ENCODE measurements at regions not wholly inside any gene's neighbourhood (a gene's known extent, or its start where the extent isn't known, plus 50 kb on each side); places are given as distances from the start of the nearest gene placed in this dataset.

DNA sequence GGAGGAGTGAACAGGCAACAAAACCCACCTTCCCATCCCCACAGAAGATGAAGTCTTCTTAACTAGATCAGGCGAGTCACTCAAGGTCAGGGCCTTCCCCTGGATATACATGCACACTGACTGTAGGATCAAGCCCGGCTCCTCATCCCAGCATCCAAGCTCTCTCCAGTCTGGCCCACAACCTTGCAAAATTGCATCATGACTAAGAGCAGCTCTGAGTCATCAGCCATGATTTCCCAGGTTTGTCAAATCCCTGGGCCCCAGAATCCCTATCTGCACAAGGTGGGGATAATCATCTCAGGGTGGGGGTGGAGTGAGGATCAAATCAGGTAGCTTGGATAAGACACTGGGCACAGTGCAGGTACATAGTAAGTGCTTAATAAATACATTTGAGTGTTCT lies 199.3 kb upstream of the GRIK3 start:
- no peaks in the 10 kb centered on the region for H3K27me3 ChIP-seq (ENCODE audit: insufficient read depth, low read depth, severe bottlenecking)
- H3K27ac ChIP-seq: no peak overlapping the region
- H3K4me3 ChIP-seq (ENCODE audit: low read depth, low read length): no peak overlapping the region
- peak; percentile 39 for DNase-seq
- no peaks in the 10 kb centered on the region for H3K9me3 ChIP-seq (ENCODE audit: severe bottlenecking)
- TF ChIP-seq, protein P1, sequence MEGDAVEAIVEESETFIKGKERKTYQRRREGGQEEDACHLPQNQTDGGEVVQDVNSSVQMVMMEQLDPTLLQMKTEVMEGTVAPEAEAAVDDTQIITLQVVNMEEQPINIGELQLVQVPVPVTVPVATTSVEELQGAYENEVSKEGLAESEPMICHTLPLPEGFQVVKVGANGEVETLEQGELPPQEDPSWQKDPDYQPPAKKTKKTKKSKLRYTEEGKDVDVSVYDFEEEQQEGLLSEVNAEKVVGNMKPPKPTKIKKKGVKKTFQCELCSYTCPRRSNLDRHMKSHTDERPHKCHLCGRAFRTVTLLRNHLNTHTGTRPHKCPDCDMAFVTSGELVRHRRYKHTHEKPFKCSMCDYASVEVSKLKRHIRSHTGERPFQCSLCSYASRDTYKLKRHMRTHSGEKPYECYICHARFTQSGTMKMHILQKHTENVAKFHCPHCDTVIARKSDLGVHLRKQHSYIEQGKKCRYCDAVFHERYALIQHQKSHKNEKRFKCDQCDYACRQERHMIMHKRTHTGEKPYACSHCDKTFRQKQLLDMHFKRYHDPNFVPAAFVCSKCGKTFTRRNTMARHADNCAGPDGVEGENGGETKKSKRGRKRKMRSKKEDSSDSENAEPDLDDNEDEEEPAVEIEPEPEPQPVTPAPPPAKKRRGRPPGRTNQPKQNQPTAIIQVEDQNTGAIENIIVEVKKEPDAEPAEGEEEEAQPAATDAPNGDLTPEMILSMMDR (IDR thresholded peaks at IDR 0.05; ENCODE audit: low read depth, low read length): no peak
- no peaks in the 10 kb centered on the region for H3K36me3 ChIP-seq

DNA sequence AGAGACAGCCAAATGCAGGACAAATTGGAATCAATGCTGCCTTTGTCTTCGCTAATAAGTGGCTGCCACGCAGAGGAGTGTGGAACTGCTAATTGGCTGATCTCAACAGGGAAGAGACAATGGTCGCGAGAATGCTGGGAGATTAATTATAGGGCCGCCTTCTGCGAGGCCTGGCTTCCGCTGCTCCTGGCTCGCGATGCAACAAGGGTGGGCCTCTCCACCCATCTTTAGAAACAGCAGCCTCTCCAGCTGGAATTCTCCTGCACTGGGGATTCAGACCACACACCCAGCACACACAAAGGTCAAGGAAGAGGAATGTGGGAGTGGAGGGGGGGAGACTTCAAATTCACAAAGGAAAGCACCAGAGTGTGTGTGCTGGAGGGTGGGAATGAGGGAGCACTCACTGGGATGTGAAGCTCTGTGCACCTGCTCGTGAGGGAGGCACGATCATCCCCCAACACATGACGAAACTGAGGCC lies 200.7 kb upstream of the GRIK3 start:
- TF ChIP-seq, protein P1 (IDR thresholded peaks at IDR 0.05; ENCODE audit: low read depth, low read length): no peak
- H3K4me3 ChIP-seq (ENCODE audit: low read depth, low read length): no peak overlapping the region
- H3K36me3 ChIP-seq: no peaks in the 10 kb centered on the region
- no peak overlapping the region for H3K27ac ChIP-seq
- H3K9me3 ChIP-seq (ENCODE audit: severe bottlenecking): no peaks in the 10 kb centered on the region
- DNase-seq: no peak
- no peaks in the 10 kb centered on the region for H3K27me3 ChIP-seq (ENCODE audit: insufficient read depth, low read depth, severe bottlenecking)

DNA sequence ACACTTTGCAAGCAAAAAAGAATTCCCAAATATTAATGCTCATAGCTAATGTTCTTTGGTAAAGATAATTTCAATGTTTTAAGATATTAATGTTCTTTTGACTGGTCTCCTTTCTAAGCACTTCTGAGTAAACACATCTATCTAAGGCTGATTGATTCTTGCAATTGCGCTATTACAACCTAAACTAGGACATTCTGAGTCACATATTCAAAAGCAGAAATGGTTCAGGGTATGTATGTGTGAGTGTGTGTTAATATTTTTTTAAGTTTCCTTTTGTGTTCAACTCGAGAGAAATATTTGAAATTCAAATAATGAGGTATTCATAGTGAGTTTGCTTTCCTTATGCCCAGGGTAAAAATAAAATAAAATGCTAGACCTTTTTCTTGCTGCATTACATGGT lies 203.6 kb upstream of the GRIK3 start:
- no peak overlapping the region for H3K27ac ChIP-seq
- H3K36me3 ChIP-seq: no peaks in the 10 kb centered on the region
- H3K27me3 ChIP-seq (ENCODE audit: insufficient read depth, low read depth, severe bottlenecking): no peaks in the 10 kb centered on the region
- TF ChIP-seq, protein P1 (IDR thresholded peaks at IDR 0.05; ENCODE audit: low read depth, low read length): no peak
- no peak for DNase-seq
- H3K9me3 ChIP-seq (ENCODE audit: severe bottlenecking): no peaks in the 10 kb centered on the region
- no peak overlapping the region for H3K4me3 ChIP-seq (ENCODE audit: low read depth, low read length)

DNA sequence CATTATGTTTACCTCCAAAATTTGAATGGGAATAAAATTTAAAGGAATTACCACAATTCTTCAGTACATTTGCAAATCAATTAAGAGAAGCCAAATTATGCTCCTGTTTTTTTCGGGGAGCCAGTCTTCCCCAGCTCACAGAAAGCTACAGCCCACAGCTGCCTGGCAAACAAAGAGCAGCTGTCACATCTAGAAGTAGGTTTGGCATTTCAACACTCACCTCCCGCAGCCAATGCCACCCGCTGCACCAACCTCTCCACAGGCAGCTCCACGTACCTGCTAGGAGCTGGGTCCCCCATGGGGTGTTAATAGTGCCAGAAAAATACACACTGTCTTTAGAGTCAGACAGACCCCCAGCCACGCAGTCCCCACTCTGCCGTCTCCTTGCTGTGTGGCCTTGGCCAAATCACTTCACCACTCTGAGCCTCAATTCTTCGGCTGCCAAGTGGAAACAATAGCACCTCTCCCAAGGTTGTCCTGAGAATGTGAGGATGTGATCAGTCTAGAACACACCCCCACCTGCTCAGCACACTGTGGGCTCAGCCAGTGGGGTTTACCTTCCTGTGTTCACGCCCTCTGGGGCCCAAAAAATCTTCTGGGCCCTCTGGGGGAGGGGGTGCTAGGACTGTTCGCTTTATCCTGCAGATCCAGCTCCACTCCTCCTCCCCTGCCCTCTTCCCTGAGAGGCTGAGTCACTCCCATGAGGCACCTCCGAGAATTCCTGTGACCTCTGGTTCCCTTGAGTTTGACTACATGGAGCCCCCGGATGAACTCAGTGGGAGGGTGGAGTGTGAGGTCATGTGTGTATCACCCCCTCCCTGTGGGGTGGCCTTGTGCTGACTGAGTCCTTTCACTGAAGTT lies 204.3 kb upstream of the GRIK3 start:
- H3K9me3 ChIP-seq (ENCODE audit: severe bottlenecking): no peaks in the 10 kb centered on the region
- H3K27me3 ChIP-seq (ENCODE audit: insufficient read depth, low read depth, severe bottlenecking): no peaks in the 10 kb centered on the region
- no peaks in the 10 kb centered on the region for H3K36me3 ChIP-seq
- no peak overlapping the region for H3K4me3 ChIP-seq (ENCODE audit: low read depth, low read length)
- DNase-seq: no peak
- TF ChIP-seq, protein P1 (IDR thresholded peaks at IDR 0.05; ENCODE audit: low read depth, low read length): no peak
- no peak overlapping the region for H3K27ac ChIP-seq

DNA sequence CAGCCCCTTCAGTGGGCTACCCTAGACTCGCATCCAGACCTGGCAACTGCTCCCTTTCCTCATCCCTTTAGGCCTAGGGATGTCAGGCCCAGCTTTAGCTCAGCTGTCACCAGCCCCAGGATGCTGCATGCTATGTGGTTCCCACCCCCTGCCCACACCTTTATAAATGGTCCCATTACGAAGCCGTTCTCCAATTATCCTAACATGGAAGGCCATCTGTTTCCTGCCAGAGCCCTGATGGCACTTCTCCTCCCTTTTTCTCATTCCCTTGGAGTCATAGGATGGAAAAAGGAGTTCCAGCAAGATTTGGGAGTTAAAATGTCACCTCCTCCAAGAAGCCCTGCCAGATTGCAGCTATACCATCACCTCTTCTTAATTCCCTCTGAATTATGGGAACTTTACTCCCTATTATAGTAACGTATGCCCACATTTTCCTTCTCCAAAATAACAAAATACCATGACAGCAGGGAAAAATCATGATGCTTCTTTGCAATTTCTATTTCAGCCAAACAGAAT lies 205.0 kb upstream of the GRIK3 start:
- no peaks in the 10 kb centered on the region for H3K36me3 ChIP-seq
- no peak overlapping the region for H3K4me3 ChIP-seq (ENCODE audit: low read depth, low read length)
- H3K9me3 ChIP-seq (ENCODE audit: severe bottlenecking): no peaks in the 10 kb centered on the region
- no peaks in the 10 kb centered on the region for H3K27me3 ChIP-seq (ENCODE audit: insufficient read depth, low read depth, severe bottlenecking)
- H3K27ac ChIP-seq: no peak overlapping the region
- peak; percentile 24 for DNase-seq
- TF ChIP-seq, protein P1 (IDR thresholded peaks at IDR 0.05; ENCODE audit: low read depth, low read length): no peak

Data from WERI-Rb-1 (cell line).